Right lobe of liver (tissue), 6 donors: ENCODE measurements at regions not wholly inside any gene's neighbourhood (a gene's known extent, or its start where the extent isn't known, plus 50 kb on each side); places are given as distances from the start of the nearest gene placed in this dataset.
"Not testable (repeated sequence)": the region's sequence is repeated elsewhere in the genome, so short reads cannot be mapped to it uniquely, and the experiment has no call there.

ENCODE experiments used
- ATAC-seq, 4 donors: fragments of 200-7000 bp; cut with Tn5 transposase; one replicate each; pipeline ENCODE4 v1.9.1; 2020; ENCODE audit warnings: mild to moderate bottlenecking in 4 of 4, moderate library complexity in 4 of 4
- DNase-seq, 3 donors: peaks; one replicate each; pipeline ENCODE4 v3.0.0-alpha.2; 2020
- H3K27ac ChIP-seq, 3 donors: fragments of 200-600 bp; one replicate each; pipeline ENCODE4 v1.8.0; 2022
- H3K27me3 ChIP-seq, 2 donors: fragments of 200-600 bp; one replicate each; pipeline ENCODE4 v1.8.0; 2022
- H3K36me3 ChIP-seq, 4 donors: fragments of 200-600 bp; sonication (generic) in 1 of 4; one replicate each; pipeline versions ENCODE4 v1.5.1 to v1.8.0; 2017 to 2022; ENCODE audit warnings: control low read depth in 1 of 4
- H3K4me1 ChIP-seq, 4 donors: fragments of 200-600 bp; sonication (generic) in 1 of 4; one replicate each; pipeline versions ENCODE4 v1.5.1 to v1.8.0; 2017 to 2022; ENCODE audit warnings: control low read depth in 1 of 4
- H3K4me3 ChIP-seq, 3 donors: fragments of 200-600 bp; one replicate each; pipeline ENCODE4 v1.8.0; 2022
- H3K9me3 ChIP-seq, 4 donors: fragments of 200-600 bp; sonication (generic) in 1 of 4; one replicate each; pipeline versions ENCODE4 v1.5.1 to v1.8.0; 2017 to 2022; ENCODE audit warnings: control low read depth in 1 of 4
- CTCF ChIP-seq, 4 donors: fragments of 200-600 bp in 3 of 4; fragments of 450-650 bp in 1 of 4; IDR thresholded peaks; one replicate each; pipeline versions ENCODE4 v1.5.1 to v1.8.0; 2016 to 2022; ENCODE audit warnings: antibody characterized with exemption in 4 of 4, mild to moderate bottlenecking in 2 of 4
- POLR2A ChIP-seq: fragments of 450-650 bp; IDR thresholded peaks from one replicate; pipeline ENCODE4 v1.6.1; 2017; ENCODE audit warnings: antibody characterized with exemption, mild to moderate bottlenecking
- WGBS: methylation state at CpG from one replicate; pipeline ENCODE4 v1.1.6; 2018; ENCODE audit warnings: low coverage, low lambda C conversion rate; ENCODE audit not compliant: insufficient coverage; ENCODE audit errors: missing lambda C conversion rate; 5-methylcytosine and 5-hydroxymethylcytosine counted together
- intact Hi-C, 2 donors: fragments of 100-400 bp; cut with DNase I; formaldehyde crosslinking; loops; one replicate each; pipeline versions ENCODE4 v1.11.2 to v1.14.1; 2022
- donor health status: DM: no; HTN: yes; CAD: no.
- donor health status: DM: no; HTN: no; CAD: no.
- donor health status: DM: no; HTN: no; CAD: no.
- donor health status: DM: no; HTN: yes; CAD: no.
- donor health status: DM: no; HTN: yes; CAD: no.

- no peaks in the 10 kb centered on the region for H3K36me3 ChIP-seq
- H3K27me3 ChIP-seq, result no peaks in the 10 kb centered on the region
- H3K9me3 ChIP-seq, result peaks cover 0 to 3% (median 0%) of the 10 kb centered on the region in 4 donors
- no peak for TF ChIP-seq POLR2A
- no peak for TF ChIP-seq CTCF (IDR thresholded peaks at IDR 0.05)
- no peak for ATAC-seq
- no peak overlapping the region for H3K27ac ChIP-seq
- no peak for DNase-seq
- WGBS, result 86% methylated on average over 1 of the region's 1 CpG
- H3K4me1 ChIP-seq, result no peaks in the 10 kb centered on the region
- intact Hi-C loops, result no loop called here
- no peak overlapping the region for H3K4me3 ChIP-seq
These were observed 966.0 kb upstream of the COX7C start for GRCh38 chr5:85651731-85652130.

DNA sequence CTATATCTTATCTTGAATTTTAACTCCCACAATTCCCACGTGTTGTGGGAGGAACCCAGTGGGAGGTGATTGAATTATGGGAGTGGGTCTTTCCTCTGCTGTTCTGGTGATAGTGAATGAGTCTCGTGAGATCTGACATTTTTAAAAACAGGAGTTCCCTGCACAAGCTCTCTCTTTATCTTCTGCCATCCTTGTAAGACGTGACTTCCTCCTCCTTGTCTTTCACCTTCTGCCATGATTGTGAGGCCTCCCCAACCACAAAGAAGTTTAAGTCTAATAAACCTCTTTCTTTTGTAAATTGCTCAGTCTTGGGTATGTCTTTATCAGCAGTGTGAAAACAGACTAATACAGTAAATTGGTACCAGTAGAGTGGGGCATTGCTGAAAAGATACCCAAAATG, 963.6 kb upstream of the COX7C start:
- H3K9me3 ChIP-seq, H3K4me1 ChIP-seq, intact Hi-C loops, H3K27me3 ChIP-seq, H3K4me3 ChIP-seq, H3K27ac ChIP-seq, DNase-seq, ATAC-seq, H3K36me3 ChIP-seq: not testable (repeated sequence)
- 47% methylated on average over 3 of the region's 3 CpGs for WGBS

DNA sequence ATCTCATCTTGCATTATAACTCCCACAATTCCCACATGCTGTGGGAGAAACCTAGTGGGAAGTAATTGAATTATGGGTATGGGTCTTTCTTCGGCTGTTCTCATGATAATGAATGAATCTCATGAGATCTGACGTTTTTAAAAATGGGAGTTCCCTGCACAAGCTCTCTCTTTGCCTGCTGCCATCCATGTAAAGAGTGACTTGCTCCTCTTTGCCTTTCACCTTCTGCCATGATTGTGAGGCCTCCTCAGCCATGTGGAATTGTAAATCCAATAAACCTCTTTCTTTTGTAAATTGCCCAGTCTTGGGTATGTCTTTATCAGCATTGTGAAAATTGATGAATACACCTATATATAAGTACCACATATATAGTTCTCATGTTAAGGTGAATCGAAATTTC, 961.7 kb upstream of the COX7C start:
- 52% methylated on average over 3 of the region's 3 CpGs for WGBS
- Histone ChIP-seq H3K36me3 (no peaks in the 10 kb centered on the region), H3K27ac (no peak overlapping the region), H3K9me3 (peaks cover 0 to 3% (median 0%) of the 10 kb centered on the region in 4 donors), H3K4me1 (no peaks in the 10 kb centered on the region), H3K27me3 (no peaks in the 10 kb centered on the region), H3K4me3 (no peak overlapping the region)
- intact Hi-C loops, result no loop called here
- TF ChIP-seq POLR2A (no peak), CTCF (IDR thresholded peaks at IDR 0.05) (no peak)
- DNase-seq (no peak), ATAC-seq (no peak)

DNA sequence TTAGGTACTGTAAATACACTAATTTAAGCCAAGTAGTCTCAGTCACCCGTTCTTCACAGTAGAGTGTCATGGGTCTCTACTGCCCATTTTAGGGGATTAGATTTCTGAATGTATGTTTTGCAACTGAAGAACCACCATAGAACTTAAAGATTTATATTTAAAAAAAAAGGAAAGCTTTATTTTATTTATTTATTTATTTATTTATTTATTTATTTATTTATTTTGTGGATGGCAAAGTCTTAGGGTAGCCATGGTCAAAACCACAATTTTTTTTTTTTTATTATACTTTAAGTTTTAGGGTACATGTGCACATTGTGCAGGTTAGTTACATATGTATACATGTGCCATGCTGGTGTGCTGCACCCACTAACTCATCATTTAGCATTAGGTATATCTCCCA, 960.4 kb upstream of the COX7C start:
- not testable (repeated sequence) for ATAC-seq

DNA sequence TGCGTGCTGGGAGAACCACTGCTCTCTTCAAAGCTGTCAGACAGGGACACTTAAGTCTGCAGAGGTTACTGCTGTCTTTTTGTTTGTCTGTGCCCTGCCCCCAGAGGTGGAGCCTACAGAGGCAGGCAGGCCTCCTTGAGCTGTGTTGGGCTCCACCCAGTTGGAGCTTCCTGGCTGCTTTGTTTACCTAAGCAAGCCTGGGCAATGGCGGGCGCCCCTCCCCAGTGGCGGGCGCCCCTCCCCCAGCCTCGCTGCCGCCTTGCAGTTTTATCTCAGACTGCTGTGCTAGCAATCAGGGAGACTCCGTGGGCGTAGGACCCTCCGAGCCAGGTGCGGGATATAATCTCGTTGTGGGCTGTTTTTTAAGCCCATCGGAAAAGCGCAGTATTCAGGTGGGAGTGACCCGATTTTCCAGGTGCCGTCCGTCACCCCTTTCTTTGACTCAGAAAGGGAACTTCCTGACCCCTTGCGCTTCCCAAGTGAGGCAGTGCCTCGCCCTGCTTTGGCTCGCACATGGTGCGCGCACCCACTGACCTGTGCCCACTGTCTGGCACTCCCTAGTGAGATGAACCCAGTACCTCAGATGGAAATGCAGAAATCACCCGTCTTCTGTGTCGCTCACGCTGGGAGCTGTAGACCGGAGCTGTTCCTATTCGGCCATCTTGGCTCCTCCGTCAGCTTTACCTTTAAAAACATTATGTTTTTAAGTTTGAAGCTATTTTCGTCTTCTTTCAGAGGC, 954.6 kb upstream of the COX7C start:
- H3K9me3 ChIP-seq, H3K27ac ChIP-seq, intact Hi-C loops, H3K4me1 ChIP-seq, H3K4me3 ChIP-seq, ATAC-seq, DNase-seq, H3K27me3 ChIP-seq, H3K36me3 ChIP-seq: not testable (repeated sequence)
- 92% methylated on average over 7 of the region's 29 CpGs for WGBS

More for the DNA sequence above, 960.4 kb upstream of the COX7C start:
- H3K4me1 ChIP-seq, H3K4me3 ChIP-seq, H3K27me3 ChIP-seq, H3K9me3 ChIP-seq, intact Hi-C loops, H3K36me3 ChIP-seq, H3K27ac ChIP-seq, DNase-seq: not testable (repeated sequence)
- 76% methylated on average over 1 of the region's 1 CpG for WGBS

DNA sequence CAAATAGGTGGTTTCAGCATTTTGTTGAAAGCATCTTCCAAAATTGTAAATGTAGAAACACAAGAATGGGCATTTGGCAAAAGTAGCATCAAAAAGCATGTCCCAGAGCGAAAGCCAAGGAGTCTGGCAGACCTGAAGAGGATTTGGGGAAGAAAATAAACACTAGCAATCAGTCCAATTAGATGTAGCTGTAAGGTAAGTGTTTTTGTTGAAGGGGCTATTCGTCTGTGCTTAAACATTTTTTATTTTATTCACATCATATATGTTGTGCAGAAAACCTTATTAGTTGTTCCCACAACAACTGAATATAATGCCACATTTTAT, 954.1 kb upstream of the COX7C start:
- no peaks in the 10 kb centered on the region for H3K36me3 ChIP-seq
- intact Hi-C loops, result no loop called here
- no peaks in the 10 kb centered on the region for H3K9me3 ChIP-seq
- no peaks in the 10 kb centered on the region for H3K4me1 ChIP-seq
- TF ChIP-seq CTCF (IDR thresholded peaks at IDR 0.05), result no peak
- no peak for TF ChIP-seq POLR2A
- 57% methylated on average over 2 of the region's 2 CpGs for WGBS
- DNase-seq (no peak), ATAC-seq (no peak)
- no peaks in the 10 kb centered on the region for H3K27me3 ChIP-seq
- H3K27ac ChIP-seq, result no peak overlapping the region
- H3K4me3 ChIP-seq, result no peak overlapping the region
